ENCODE measurements at regions not wholly inside any gene's neighbourhood (a gene's known extent, or its start where the extent isn't known, plus 50 kb on each side); places are given as distances from the start of the nearest gene placed in this dataset.

- H3K27ac ChIP-seq (ENCODE audit: low read length), result no peak overlapping the region
- no peak overlapping the region for H3K9ac ChIP-seq (ENCODE audit: low read length)
- H3K4me3 ChIP-seq (ENCODE audit: low read length), result no peak overlapping the region
- no peaks in the 10 kb centered on the region for H3K9me3 ChIP-seq (ENCODE audit: low read length)
- H3F3A ChIP-seq (ENCODE audit: insufficient read depth, low read length, poor library complexity, severe bottlenecking), result no peaks in the 10 kb centered on the region
- TF ChIP-seq POLR2AphosphoS5 (IDR thresholded peaks at IDR 0.05), result no peak
- no peak for TF ChIP-seq SMC3 (conservative IDR thresholded peaks at IDR 0.05; ENCODE audit: poor library complexity)
- TF ChIP-seq REST (IDR thresholded peaks at IDR 0.05; ENCODE audit: borderline replicate concordance), result no peak
- TF ChIP-seq TAF1 (IDR thresholded peaks at IDR 0.05; ENCODE audit: low read depth), result no peak
- no peak for TF ChIP-seq CTCF (IDR thresholded peaks at IDR 0.05; ENCODE audit: poor library complexity, severe bottlenecking)
- TF ChIP-seq MXI1 (conservative IDR thresholded peaks at IDR 0.05; ENCODE audit: poor library complexity, severe bottlenecking), result no peak
- no peaks in the 10 kb centered on the region for H3K79me2 ChIP-seq (replicated peaks; ENCODE audit: insufficient read depth, low read length)
- H3K36me3 ChIP-seq (ENCODE audit: insufficient read depth, low read length), result no peaks in the 10 kb centered on the region
- H3K27me3 ChIP-seq (ENCODE audit: insufficient read depth, low read depth, low read length), result no peaks in the 10 kb centered on the region
- H3K4me2 ChIP-seq (ENCODE audit: low read length), result no peak overlapping the region
- H2AFZ ChIP-seq (ENCODE audit: low read depth, low read length), result no peak overlapping the region
- no peaks in the 10 kb centered on the region for H4K20me1 ChIP-seq (ENCODE audit: insufficient read depth)
- H3K9me2 ChIP-seq (ENCODE audit: insufficient read depth, low read length), result no peaks in the 10 kb centered on the region
Observed at GRCh38 chr2:34844629-34845028, 1245.5 kb upstream of the FAM98A start.

GRCh38 chr2:34838408-34838807, 1239.3 kb upstream of the FAM98A start:
- no peaks in the 10 kb centered on the region for H3K36me3 ChIP-seq (ENCODE audit: insufficient read depth, low read length)
- H3K9me3 ChIP-seq (ENCODE audit: low read length), result peaks cover 8% of the 10 kb centered on the region
- H4K20me1 ChIP-seq (ENCODE audit: insufficient read depth), result no peaks in the 10 kb centered on the region
- H3K4me3 ChIP-seq (ENCODE audit: low read length), result no peak overlapping the region
- no peak overlapping the region for H3K4me2 ChIP-seq (ENCODE audit: low read length)
- no peaks in the 10 kb centered on the region for H3K27me3 ChIP-seq (ENCODE audit: insufficient read depth, low read depth, low read length)
- no peaks in the 10 kb centered on the region for H3F3A ChIP-seq (ENCODE audit: insufficient read depth, low read length, poor library complexity, severe bottlenecking)
- H3K9me2 ChIP-seq (ENCODE audit: insufficient read depth, low read length), result no peaks in the 10 kb centered on the region
- TF ChIP-seq REST (IDR thresholded peaks at IDR 0.05; ENCODE audit: borderline replicate concordance) (no peak), TAF1 (IDR thresholded peaks at IDR 0.05; ENCODE audit: low read depth) (no peak), MXI1 (conservative IDR thresholded peaks at IDR 0.05; ENCODE audit: poor library complexity, severe bottlenecking) (no peak), RAD21 (conservative IDR thresholded peaks at IDR 0.05) (no peak), SMC3 (conservative IDR thresholded peaks at IDR 0.05; ENCODE audit: poor library complexity) (no peak), CTCF (IDR thresholded peaks at IDR 0.05; ENCODE audit: poor library complexity, severe bottlenecking) (no peak), EP300 (conservative IDR thresholded peaks at IDR 0.05; ENCODE audit: poor library complexity, severe bottlenecking) (no peak)
- no peak overlapping the region for H3K27ac ChIP-seq (ENCODE audit: low read length)
- H2AFZ ChIP-seq (ENCODE audit: low read depth, low read length), result no peak overlapping the region
- H3K79me2 ChIP-seq (replicated peaks; ENCODE audit: insufficient read depth, low read length), result no peaks in the 10 kb centered on the region
- H3K9ac ChIP-seq (ENCODE audit: low read length), result no peak overlapping the region
